HepG2 (cell line): ENCODE measurements at regions not wholly inside any gene's neighbourhood (a gene's known extent, or its start where the extent isn't known, plus 50 kb on each side); places are given as distances from the start of the nearest gene placed in this dataset.

Source experiments
- CHCHD3 ChIP-seq: sonication (generic); formaldehyde crosslinking; IDR thresholded peaks from 2 replicates; pipeline ENCODE4 v1.8.0; 2022; ENCODE audit warnings: mild to moderate bottlenecking, missing genetic modification reagents, moderate library complexity
- DMAP1 ChIP-seq: IDR thresholded peaks from 2 replicates; pipeline ENCODE4 v1.6.1; 2016
- HNRNPUL1 ChIP-seq: fragments of 200-400 bp; formaldehyde crosslinking; IDR thresholded peaks from 2 replicates; pipeline ENCODE4 v1.6.1; 2017; ENCODE audit warnings: low read depth, mild to moderate bottlenecking, low read length, moderate library complexity
- MEIS2 ChIP-seq: sonication (generic); formaldehyde crosslinking; IDR thresholded peaks from 2 replicates; pipeline ENCODE4 v1.9.0; 2021; ENCODE audit warnings: mild to moderate bottlenecking, missing genetic modification reagents
- NFYB ChIP-seq: sonication (generic); formaldehyde crosslinking; IDR thresholded peaks from 2 replicates; pipeline ENCODE4 v1.4.0; 2020; ENCODE audit warnings: missing genetic modification reagents
- NPAS2 ChIP-seq: sonication (generic); formaldehyde crosslinking; IDR thresholded peaks from 2 replicates; pipeline ENCODE4 v1.8.0; 2022; ENCODE audit warnings: mild to moderate bottlenecking, missing genetic modification reagents, borderline replicate concordance
- REPIN1 ChIP-seq: sonication (generic); formaldehyde crosslinking; IDR thresholded peaks from 2 replicates; pipeline ENCODE4 v1.8.0; 2022; ENCODE audit warnings: missing genetic modification reagents, low read depth, mild to moderate bottlenecking, borderline replicate concordance
- TBX2 ChIP-seq: sonication (generic); formaldehyde crosslinking; IDR thresholded peaks from 2 replicates; pipeline ENCODE4 v1.5.0; 2020; ENCODE audit warnings: missing genetic modification reagents, mild to moderate bottlenecking, borderline replicate concordance
- ZFP36 ChIP-seq: fragments of 150-350 bp; IDR thresholded peaks from 2 replicates; pipeline ENCODE4 v1.6.1; 2018; ENCODE audit warnings: borderline replicate concordance, low read length, low read depth; ENCODE audit not compliant: partially characterized antibody
- ZNF230 ChIP-seq: sonication (generic); formaldehyde crosslinking; IDR thresholded peaks from 2 replicates; pipeline ENCODE4 v1.4.0; 2020; ENCODE audit warnings: mild to moderate bottlenecking, missing genetic modification reagents
- ZNF567 ChIP-seq: sonication (generic); formaldehyde crosslinking; IDR thresholded peaks from 2 replicates; pipeline ENCODE4 v1.8.1; 2023; ENCODE audit warnings: mild to moderate bottlenecking, missing genetic modification reagents, borderline replicate concordance
- ZNF780A ChIP-seq: sonication (generic); formaldehyde crosslinking; IDR thresholded peaks from 2 replicates; pipeline ENCODE4 v1.8.0; 2022; ENCODE audit warnings: mild to moderate bottlenecking, missing genetic modification reagents, moderate library complexity
- ZNF782 ChIP-seq: sonication (generic); formaldehyde crosslinking; IDR thresholded peaks from 2 replicates; pipeline ENCODE4 v1.4.0; 2020; ENCODE audit warnings: missing genetic modification reagents, mild to moderate bottlenecking, borderline replicate concordance
- ZNF839 ChIP-seq: sonication (generic); formaldehyde crosslinking; IDR thresholded peaks from 2 replicates; pipeline ENCODE4 v1.4.0; 2020; ENCODE audit warnings: missing genetic modification reagents, mild to moderate bottlenecking, borderline replicate concordance
- ZSCAN21 ChIP-seq: sonication (generic); formaldehyde crosslinking; IDR thresholded peaks from 2 replicates; pipeline ENCODE4 v1.8.0; 2022; ENCODE audit warnings: mild to moderate bottlenecking, missing genetic modification reagents, moderate library complexity, borderline replicate concordance
- TF ChIP-seq, protein P1 (sequence below): sonication (generic); formaldehyde crosslinking; conservative IDR thresholded peaks from 2 replicates; pipeline ENCODE4 v1.4.0; 2020; ENCODE audit warnings: missing genetic modification reagents
- TF ChIP-seq, protein P2 (sequence below), 2 experiments: IDR thresholded peaks; 2 replicates each; pipeline ENCODE4 v1.6.1; 2011 to 2012; ENCODE audit warnings: low read length in 2 of 2, borderline replicate concordance in 1 of 2, low read depth in 1 of 2, mild to moderate bottlenecking in 1 of 2, moderate library complexity in 1 of 2
- TF ChIP-seq, protein P3 (sequence below): IDR thresholded peaks from 2 replicates; pipeline ENCODE4 v1.6.1; 2016; ENCODE audit warnings: control low read depth
- TF ChIP-seq, protein P4 (sequence below): sonication (generic); formaldehyde crosslinking; IDR thresholded peaks from 2 replicates; pipeline ENCODE4 v1.4.0; 2020; ENCODE audit warnings: missing genetic modification reagents
- TF ChIP-seq, protein P5 (sequence below): sonication (generic); formaldehyde crosslinking; IDR thresholded peaks from 2 replicates; pipeline ENCODE4 v1.5.0; 2020; ENCODE audit warnings: missing genetic modification reagents, mild to moderate bottlenecking, borderline replicate concordance

DNA sequence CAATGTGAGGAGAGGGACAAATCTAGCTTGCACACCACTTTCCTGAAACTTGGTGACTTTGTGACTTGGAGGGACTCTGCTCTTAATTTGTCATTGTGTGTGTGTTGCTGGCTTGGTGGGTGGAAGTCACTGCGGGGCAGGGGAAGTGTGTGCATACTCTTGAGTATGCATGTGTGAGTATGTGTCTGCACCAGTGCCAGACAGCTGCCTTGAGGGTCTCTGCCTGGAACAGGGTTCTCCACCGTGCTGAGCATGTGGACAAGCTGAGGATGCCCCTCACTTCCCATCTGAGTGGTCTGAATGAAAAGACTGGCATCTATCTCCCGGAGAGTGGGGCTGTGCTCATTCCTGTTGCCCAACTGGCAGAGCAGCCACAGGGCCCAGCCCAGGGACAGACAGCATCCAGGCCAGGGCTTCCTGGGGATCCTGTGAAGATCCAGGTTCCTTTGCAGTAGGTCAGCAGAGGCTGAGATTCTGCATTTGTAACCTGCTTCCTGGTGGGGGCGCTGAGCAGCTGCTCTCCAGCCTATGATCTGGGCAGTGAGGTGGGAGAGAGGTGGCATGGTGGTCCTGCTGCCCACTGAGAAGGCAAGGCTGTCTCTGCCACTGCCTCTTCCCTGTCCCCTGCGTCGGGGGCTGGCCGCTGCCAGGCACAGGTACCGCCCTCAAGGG lies 138.9 kb upstream of the HAAO start (continued):
- TF ChIP-seq, protein P1, sequence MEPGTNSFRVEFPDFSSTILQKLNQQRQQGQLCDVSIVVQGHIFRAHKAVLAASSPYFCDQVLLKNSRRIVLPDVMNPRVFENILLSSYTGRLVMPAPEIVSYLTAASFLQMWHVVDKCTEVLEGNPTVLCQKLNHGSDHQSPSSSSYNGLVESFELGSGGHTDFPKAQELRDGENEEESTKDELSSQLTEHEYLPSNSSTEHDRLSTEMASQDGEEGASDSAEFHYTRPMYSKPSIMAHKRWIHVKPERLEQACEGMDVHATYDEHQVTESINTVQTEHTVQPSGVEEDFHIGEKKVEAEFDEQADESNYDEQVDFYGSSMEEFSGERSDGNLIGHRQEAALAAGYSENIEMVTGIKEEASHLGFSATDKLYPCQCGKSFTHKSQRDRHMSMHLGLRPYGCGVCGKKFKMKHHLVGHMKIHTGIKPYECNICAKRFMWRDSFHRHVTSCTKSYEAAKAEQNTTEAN (CRISPR knock-in tag) = 0 out of 2 replicates have a peak, but pooled peaks have one; percentile 19
- TF ChIP-seq, protein P2, sequence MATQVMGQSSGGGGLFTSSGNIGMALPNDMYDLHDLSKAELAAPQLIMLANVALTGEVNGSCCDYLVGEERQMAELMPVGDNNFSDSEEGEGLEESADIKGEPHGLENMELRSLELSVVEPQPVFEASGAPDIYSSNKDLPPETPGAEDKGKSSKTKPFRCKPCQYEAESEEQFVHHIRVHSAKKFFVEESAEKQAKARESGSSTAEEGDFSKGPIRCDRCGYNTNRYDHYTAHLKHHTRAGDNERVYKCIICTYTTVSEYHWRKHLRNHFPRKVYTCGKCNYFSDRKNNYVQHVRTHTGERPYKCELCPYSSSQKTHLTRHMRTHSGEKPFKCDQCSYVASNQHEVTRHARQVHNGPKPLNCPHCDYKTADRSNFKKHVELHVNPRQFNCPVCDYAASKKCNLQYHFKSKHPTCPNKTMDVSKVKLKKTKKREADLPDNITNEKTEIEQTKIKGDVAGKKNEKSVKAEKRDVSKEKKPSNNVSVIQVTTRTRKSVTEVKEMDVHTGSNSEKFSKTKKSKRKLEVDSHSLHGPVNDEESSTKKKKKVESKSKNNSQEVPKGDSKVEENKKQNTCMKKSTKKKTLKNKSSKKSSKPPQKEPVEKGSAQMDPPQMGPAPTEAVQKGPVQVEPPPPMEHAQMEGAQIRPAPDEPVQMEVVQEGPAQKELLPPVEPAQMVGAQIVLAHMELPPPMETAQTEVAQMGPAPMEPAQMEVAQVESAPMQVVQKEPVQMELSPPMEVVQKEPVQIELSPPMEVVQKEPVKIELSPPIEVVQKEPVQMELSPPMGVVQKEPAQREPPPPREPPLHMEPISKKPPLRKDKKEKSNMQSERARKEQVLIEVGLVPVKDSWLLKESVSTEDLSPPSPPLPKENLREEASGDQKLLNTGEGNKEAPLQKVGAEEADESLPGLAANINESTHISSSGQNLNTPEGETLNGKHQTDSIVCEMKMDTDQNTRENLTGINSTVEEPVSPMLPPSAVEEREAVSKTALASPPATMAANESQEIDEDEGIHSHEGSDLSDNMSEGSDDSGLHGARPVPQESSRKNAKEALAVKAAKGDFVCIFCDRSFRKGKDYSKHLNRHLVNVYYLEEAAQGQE (IDR thresholded peaks at IDR 0.05; ENCODE audit: borderline replicate concordance in 1 of 2, low read depth in 1 of 2, low read length in 2 of 2) = no peak
- TF ChIP-seq NFYB (CRISPR knock-in tag) (no peak), ZNF782 (CRISPR knock-in tag) (no peak), ZNF780A (CRISPR knock-in tag) (no peak), ZFP36 (no peak), ZNF567 (CRISPR knock-in tag) (0 out of 2 replicates have a peak, but pooled peaks have one; percentile 30), MEIS2 (CRISPR knock-in tag) (no peak), ZSCAN21 (CRISPR knock-in tag) (peak; percentile 80), NPAS2 (CRISPR knock-in tag) (no peak), ZNF839 (CRISPR knock-in tag) (no peak), DMAP1 (no peak), CHCHD3 (CRISPR knock-in tag) (no peak), TBX2 (peak; percentile 52), REPIN1 (no peak), HNRNPUL1 (no peak), ZNF230 (CRISPR knock-in tag) (no peak)
- TF ChIP-seq, protein P3, sequence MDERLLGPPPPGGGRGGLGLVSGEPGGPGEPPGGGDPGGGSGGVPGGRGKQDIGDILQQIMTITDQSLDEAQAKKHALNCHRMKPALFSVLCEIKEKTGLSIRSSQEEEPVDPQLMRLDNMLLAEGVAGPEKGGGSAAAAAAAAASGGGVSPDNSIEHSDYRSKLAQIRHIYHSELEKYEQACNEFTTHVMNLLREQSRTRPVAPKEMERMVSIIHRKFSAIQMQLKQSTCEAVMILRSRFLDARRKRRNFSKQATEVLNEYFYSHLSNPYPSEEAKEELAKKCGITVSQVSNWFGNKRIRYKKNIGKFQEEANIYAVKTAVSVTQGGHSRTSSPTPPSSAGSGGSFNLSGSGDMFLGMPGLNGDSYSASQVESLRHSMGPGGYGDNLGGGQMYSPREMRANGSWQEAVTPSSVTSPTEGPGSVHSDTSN (CRISPR knock-in tag) = no peak
- TF ChIP-seq, protein P4, sequence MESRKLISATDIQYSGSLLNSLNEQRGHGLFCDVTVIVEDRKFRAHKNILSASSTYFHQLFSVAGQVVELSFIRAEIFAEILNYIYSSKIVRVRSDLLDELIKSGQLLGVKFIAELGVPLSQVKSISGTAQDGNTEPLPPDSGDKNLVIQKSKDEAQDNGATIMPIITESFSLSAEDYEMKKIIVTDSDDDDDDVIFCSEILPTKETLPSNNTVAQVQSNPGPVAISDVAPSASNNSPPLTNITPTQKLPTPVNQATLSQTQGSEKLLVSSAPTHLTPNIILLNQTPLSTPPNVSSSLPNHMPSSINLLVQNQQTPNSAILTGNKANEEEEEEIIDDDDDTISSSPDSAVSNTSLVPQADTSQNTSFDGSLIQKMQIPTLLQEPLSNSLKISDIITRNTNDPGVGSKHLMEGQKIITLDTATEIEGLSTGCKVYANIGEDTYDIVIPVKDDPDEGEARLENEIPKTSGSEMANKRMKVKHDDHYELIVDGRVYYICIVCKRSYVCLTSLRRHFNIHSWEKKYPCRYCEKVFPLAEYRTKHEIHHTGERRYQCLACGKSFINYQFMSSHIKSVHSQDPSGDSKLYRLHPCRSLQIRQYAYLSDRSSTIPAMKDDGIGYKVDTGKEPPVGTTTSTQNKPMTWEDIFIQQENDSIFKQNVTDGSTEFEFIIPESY (CRISPR knock-in tag) = peak; percentile 41; the same call in 1 of the 2 replicates
- TF ChIP-seq, protein P5, sequence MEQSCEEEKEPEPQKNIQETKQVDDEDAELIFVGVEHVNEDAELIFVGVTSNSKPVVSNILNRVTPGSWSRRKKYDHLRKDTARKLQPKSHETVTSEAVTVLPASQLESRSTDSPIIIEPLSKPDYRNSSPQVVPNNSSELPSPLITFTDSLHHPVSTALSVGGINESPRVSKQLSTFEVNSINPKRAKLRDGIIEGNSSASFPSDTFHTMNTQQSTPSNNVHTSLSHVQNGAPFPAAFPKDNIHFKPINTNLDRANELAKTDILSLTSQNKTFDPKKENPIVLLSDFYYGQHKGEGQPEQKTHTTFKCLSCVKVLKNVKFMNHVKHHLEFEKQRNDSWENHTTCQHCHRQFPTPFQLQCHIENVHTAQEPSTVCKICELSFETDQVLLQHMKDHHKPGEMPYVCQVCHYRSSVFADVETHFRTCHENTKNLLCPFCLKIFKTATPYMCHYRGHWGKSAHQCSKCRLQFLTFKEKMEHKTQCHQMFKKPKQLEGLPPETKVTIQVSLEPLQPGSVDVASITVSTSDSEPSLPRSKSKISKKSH (CRISPR knock-in tag) = 0 out of 2 replicates have a peak, but pooled peaks have one; percentile 21
